Liver (tissue), 3 donors: ENCODE measurements at regions not wholly inside any gene's neighbourhood (a gene's known extent, or its start where the extent isn't known, plus 50 kb on each side); places are given as distances from the start of the nearest gene placed in this dataset.

Source experiments
- CTCF ChIP-seq: fragments of 150-350 bp; IDR thresholded peaks from 2 replicates; pipeline ENCODE4 v1.5.1; 2017; ENCODE audit warnings: improper control_type of control experiment, low read depth, low read length; ENCODE audit not compliant: missing input control
- EGR1 ChIP-seq, 2 donors: IDR thresholded peaks; 2 replicates each; pipeline ENCODE4 v1.6.1; 2016 to 2018; ENCODE audit warnings: antibody characterized with exemption in 2 of 2, low read depth in 2 of 2
- FOXA2 ChIP-seq: IDR thresholded peaks from 2 replicates; pipeline ENCODE4 v1.6.1; 2016; ENCODE audit warnings: antibody characterized with exemption
- GABPA ChIP-seq, 2 donors: IDR thresholded peaks in 1 of 2; conservative IDR thresholded peaks in 1 of 2; 2 replicates each; pipeline ENCODE4 v1.6.1; 2016; ENCODE audit warnings: antibody characterized with exemption in 2 of 2, mild to moderate bottlenecking in 1 of 2, moderate library complexity in 1 of 2
- HNF4A ChIP-seq, 2 donors: conservative IDR thresholded peaks; 2 replicates each; pipeline ENCODE4 v1.6.1; 2016; ENCODE audit warnings: antibody characterized with exemption in 2 of 2, mild to moderate bottlenecking in 2 of 2
- JUND ChIP-seq, 2 donors: IDR thresholded peaks; 2 replicates each; pipeline ENCODE4 v1.6.1; 2016; ENCODE audit warnings: antibody characterized with exemption in 2 of 2
- RAD21 ChIP-seq, 2 donors: IDR thresholded peaks; 2 replicates each; pipeline ENCODE4 v1.6.1; 2016; ENCODE audit warnings: antibody characterized with exemption in 2 of 2, mild to moderate bottlenecking in 2 of 2
- SP1 ChIP-seq: IDR thresholded peaks from 2 replicates; pipeline ENCODE4 v1.6.1; 2018; ENCODE audit warnings: antibody characterized with exemption, mild to moderate bottlenecking
- TAF1 ChIP-seq: conservative IDR thresholded peaks from 2 replicates; pipeline ENCODE4 v1.6.1; 2016; ENCODE audit warnings: antibody characterized with exemption, mild to moderate bottlenecking
- YY1 ChIP-seq: IDR thresholded peaks from 2 replicates; pipeline ENCODE4 v1.6.1; 2016; ENCODE audit warnings: antibody characterized with exemption, mild to moderate bottlenecking
- TF ChIP-seq, protein P1 (sequence below): IDR thresholded peaks from 2 replicates; pipeline ENCODE4 v1.6.1; 2016; ENCODE audit warnings: antibody characterized with exemption, mild to moderate bottlenecking
- donor health status: healthy.
- donor health status: healthy.

- TF ChIP-seq TAF1 (no peak), GABPA (IDR thresholded peaks at IDR 0.05 in 1 of 2, conservative IDR thresholded peaks at IDR 0.05 in 1 of 2) (no peak), FOXA2 (no peak), CTCF (no peak), RAD21 (IDR thresholded peaks at IDR 0.05) (no peak), EGR1 (IDR thresholded peaks at IDR 0.05; ENCODE audit: low read depth in 2 of 2) (no peak), HNF4A (conservative IDR thresholded peaks at IDR 0.05) (no peak), JUND (IDR thresholded peaks at IDR 0.05) (no peak), SP1 (no peak), YY1 (no peak)
- TF ChIP-seq, protein P1, sequence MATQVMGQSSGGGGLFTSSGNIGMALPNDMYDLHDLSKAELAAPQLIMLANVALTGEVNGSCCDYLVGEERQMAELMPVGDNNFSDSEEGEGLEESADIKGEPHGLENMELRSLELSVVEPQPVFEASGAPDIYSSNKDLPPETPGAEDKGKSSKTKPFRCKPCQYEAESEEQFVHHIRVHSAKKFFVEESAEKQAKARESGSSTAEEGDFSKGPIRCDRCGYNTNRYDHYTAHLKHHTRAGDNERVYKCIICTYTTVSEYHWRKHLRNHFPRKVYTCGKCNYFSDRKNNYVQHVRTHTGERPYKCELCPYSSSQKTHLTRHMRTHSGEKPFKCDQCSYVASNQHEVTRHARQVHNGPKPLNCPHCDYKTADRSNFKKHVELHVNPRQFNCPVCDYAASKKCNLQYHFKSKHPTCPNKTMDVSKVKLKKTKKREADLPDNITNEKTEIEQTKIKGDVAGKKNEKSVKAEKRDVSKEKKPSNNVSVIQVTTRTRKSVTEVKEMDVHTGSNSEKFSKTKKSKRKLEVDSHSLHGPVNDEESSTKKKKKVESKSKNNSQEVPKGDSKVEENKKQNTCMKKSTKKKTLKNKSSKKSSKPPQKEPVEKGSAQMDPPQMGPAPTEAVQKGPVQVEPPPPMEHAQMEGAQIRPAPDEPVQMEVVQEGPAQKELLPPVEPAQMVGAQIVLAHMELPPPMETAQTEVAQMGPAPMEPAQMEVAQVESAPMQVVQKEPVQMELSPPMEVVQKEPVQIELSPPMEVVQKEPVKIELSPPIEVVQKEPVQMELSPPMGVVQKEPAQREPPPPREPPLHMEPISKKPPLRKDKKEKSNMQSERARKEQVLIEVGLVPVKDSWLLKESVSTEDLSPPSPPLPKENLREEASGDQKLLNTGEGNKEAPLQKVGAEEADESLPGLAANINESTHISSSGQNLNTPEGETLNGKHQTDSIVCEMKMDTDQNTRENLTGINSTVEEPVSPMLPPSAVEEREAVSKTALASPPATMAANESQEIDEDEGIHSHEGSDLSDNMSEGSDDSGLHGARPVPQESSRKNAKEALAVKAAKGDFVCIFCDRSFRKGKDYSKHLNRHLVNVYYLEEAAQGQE: no peak
Observed at GRCh38 chrY:20447601-20448000, 128.0 kb upstream of the EIF1AY start.
